ENCODE measurements at regions not wholly inside any gene's neighbourhood (a gene's known extent, or its start where the extent isn't known, plus 50 kb on each side); places are given as distances from the start of the nearest gene placed in this dataset.
"Not testable (repeated sequence)": the region's sequence is repeated elsewhere in the genome, so short reads cannot be mapped to it uniquely, and the experiment has no call there.

DNA sequence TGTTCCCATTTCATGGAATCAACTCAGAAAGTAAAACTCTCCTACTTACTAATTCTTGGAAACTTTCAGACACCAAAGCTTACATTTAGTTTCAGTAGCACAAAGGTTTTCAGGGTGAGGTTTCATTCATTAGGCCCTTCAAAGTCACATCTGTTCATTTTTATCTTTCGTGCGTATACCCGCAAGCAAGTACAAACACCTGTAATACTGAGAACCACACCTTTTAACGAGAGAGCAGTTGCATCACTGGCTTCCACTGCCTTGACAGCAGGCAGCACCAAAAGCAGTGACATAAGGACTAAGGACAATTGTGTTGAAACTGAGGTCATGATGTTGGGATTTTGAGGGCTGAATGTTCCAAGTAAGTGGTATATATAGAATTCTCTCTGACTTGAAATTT lies 60.5 kb downstream of the GOLGA6L22 start:
- not testable (repeated sequence) for DNase-seq (ENCODE audit: low read depth)

DNA sequence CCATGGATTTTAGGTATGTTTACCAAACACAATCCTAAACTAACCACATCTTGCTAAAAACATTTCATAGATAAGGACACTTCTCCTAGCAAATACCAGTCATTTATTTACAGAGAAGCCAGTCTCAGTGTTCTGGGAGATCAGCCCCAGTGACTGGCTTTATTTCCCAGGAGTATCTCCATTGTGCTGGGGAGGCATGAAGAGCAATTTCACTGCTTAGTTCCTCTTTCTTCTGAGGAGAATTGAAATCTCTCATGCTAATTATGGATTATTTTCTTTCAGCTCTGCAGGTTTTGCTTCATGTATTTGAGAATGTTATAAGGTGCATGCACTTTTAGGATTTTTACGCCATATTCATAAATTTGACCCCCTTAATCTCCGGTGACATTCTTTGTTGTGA lies 67.8 kb downstream of the GOLGA6L22 start:
- DNase-seq (ENCODE audit: low read depth) = not testable (repeated sequence)

DNA sequence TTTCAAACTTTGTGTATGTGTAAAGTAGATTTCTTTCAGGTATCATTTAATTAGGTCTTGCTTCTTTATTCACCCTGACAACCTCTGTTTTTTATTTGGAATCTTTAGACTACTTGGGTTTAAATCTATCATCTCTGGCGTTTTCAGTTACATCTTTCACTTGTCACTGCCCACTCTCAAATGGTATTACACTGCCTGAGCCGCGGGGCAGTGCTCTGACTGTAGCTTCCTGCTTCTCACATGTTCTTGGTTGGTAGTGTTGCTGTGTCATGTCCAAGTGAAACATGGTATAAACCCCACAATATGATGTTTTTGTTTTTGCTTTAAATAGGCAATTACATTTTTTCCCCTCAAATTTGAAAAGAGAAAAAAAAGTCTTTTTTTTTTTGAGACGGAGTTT lies 68.3 kb downstream of the GOLGA6L22 start:
- not testable (repeated sequence) for DNase-seq (ENCODE audit: low read depth)

DNA sequence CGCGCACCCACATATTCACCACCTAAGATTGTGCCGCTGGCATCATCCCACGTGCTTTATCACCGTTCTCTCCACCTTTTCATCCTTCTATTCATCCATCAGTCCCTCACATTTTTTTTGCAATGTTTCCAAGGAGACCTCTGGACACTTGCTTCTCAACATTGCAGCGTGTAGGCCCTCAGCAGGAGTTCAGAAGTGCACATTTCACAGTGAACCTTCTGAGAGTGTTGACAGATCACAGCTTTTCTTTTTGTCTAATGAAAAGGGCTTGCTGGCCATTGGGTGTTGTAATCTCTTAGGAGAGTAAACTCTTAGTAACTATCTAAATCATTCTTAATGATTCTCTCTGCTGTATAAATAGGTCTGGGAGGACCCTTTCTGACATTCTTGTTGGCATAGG lies 70.5 kb downstream of the GOLGA6L22 start:
- DNase-seq (ENCODE audit: low read depth) = not testable (repeated sequence)

DNA sequence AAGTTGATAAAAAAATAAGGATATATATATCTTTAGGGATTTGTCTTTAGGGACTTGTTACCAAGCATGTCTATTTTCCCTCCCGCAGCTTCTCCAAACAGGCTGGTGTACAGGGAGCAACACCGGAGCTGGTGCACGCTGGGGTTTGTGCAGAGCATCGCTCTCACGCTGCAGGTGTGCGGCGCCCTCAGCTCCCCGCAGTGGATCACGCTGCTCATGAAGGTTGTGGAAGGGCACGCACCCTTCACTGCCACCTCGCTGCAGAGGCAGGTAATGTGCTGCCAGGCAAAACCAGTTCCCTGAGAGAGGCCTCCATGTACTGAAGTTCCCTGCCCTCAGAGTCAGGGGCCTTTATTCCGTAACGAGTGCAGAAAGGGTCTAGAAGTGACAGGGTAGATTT lies 101.0 kb downstream of the GOLGA6L22 start:
- DNase-seq (ENCODE audit: low read depth) = not testable (repeated sequence)

DNA sequence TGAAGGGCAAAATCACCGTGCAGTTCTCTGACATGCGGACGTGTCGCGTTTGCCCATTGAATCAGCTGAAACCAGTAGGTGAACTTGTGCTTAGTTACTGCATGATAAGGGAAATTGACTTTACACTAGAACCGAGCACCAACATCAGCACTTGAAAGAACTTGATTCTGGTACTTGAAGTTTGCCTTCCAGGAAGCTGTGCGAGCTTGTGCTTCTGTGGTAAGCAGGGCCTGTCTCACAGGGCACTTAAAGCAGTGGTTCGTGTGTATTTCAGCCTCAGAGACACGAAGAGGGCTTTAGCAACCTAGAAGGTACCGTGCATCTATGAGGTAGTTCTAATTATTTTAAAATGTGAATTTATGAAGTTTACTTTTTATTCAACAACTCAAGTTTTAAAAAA lies 103.0 kb downstream of the GOLGA6L22 start:
- DNase-seq (ENCODE audit: low read depth) = not testable (repeated sequence)

DNA sequence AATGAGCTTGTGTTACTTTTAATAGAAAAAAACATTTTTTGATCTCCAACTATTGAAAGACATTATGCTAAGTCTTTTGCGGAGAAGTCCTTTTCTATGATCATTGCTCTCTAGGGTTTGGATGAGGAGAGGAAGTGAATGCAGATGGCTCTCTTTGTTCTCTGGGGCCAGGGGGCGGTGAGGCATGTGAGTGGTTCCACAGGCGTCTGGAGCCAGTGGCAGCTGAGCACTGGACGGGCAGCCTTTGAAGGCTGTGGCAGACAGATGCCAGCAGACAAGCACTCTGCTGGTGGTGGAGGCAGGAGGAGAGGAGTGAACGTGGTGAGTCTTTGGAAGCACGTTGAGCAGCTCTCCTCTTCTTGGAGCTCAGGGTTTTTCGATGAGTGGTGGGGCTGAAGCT lies 107.8 kb downstream of the GOLGA6L22 start:
- not testable (repeated sequence) for DNase-seq (ENCODE audit: low read depth)

DNA sequence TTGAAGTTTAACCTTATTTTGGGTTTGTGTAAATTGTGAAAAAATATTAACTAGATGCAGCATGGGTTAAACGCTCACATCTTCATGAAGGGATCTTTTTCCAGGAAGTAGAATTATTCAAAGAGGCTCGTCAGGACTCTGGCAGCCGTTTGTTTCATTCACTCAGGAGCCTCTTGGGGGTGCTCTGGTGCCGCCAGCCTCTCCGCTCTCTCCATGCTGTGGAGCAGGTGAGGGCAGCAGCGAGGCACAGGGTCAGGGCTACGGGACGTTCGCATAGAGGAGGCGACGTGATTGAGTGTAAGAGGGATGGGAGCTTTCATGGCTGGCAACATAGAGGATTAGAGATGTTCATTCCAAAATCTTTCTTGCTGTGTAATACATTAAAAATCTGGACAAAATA lies 110.8 kb downstream of the GOLGA6L22 start:
- DNase-seq (ENCODE audit: low read depth) = not testable (repeated sequence)

DNA sequence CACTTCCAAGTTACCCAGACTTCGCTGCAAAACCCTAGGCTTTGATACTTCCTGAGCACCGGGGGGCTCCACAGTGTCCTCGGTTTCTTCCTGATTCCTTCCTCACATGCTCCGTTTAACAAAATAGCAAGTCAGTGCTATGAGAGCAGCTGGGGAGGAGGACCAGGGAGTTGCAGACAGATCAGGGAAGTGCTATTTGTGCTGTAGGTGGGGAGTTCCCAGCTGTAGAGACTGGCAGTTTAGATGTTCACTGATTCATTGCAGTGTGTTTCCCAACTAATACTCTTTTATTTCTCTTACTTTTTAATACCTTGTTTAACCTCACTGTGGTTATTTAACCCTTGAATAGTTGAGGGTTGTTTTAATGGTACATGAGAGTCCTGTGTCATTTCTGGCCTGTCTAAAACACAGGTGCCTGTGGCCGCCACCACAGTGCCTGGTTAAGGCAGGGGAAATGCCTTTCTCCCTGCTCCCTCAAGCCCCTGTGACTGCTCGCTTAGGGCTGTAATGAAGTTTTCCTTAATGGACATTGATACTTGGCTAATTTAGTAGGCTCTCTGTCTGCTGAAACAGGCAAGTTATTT lies 113.5 kb downstream of the GOLGA6L22 start:
- DNase-seq (ENCODE audit: low read depth) = not testable (repeated sequence)

DNA sequence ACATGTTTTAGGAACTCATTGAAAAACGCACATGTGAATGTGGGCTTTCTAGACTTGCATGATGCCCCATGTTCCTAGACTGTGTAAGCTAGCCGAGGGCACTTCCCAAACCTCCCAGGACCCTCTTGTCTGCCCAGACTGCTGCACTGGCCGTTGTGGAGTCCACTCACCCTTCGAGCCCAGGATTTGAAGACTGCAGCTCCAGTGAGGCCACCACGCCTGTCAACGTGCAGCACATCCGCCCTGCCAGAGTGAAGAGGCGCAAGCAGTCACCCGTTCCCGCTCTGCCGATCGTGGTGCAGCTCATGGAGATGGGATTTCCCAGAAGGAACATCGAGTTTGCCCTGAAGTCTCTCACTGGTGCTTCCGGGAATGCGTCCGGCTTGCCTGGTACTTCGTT lies 114.1 kb downstream of the GOLGA6L22 start:
- not testable (repeated sequence) for DNase-seq (ENCODE audit: low read depth)

DNA sequence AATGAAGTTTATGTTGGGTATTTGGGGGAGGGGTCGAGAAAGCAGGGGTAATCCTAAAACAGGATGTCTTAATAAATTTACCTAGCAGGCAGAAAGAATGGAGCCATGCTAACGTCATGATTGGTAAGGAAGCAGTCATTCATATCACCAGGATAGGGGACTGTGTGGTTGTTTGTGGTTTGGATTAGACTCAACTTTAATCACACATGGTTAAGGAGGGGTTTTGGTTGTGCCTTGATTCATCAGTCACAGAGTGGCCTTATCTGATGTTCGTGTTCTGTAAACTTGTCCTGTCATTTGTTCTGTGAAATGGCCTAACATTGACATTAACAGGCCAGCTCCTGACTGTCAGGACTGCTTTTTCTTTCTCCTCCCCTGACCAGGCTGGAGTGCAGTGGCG lies 119.1 kb downstream of the GOLGA6L22 start:
- DNase-seq (ENCODE audit: low read depth) = not testable (repeated sequence)

DNA sequence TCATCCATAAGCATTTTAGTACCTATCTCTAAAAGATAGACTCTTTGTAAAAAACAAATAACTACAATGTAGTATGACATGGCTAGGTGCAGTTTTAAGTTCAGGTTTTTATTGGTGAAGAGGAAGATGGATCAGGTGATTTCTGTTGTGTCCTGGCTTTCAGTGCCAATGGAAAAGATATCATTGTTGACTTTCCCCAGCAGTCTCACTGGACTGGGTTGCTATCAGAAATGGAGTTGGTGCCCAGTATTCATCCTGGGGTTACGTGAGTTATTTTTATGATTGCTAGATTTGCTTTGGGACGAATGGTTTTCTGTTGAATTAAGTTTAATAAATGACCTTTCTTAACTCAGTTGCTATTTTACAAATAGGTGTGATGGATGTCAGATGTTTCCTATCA lies 120.5 kb downstream of the GOLGA6L22 start:
- not testable (repeated sequence) for DNase-seq (ENCODE audit: low read depth)

DNA sequence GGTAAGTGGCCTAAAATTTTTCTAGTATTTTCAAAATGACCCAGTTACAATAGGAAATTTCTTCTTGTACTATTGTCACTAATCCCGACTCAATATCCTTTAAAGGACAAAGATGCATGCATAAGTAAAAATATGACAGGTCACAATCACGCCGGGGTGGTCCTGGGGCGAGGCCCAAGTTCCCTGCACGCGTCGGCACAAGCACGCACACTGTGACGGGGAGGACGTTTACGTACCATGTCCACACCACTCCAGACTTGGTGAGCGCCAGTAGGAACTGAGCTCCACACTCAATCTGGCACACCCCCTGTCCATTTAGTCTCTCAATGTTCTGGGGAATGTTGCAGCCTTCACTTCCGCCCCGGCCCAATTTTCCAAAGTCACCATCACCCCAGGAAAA lies 128.7 kb downstream of the GOLGA6L22 start:
- DNase-seq (ENCODE audit: low read depth) = not testable (repeated sequence)

DNA sequence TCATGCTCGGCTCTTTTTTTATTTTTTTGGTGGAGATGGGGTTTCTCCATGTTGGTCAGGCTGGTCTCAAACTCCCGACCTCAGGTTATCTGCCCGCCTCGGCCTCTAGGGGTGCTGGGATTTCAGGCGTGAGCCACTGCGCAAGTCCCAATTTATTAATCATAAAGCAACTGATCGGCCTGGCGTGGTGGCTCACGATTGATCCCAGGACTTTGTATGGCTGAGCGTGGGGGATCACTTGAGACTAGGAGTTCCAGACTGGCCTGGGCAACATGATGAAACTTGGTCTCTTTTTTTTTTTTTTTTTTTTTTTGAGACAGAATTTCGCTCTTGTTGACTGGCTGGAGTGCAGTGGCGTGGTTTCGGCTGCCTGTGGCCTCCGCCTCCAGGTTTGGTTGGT lies 139.8 kb downstream of the GOLGA6L22 start:
- not testable (repeated sequence) for DNase-seq (ENCODE audit: low read depth)

DNA sequence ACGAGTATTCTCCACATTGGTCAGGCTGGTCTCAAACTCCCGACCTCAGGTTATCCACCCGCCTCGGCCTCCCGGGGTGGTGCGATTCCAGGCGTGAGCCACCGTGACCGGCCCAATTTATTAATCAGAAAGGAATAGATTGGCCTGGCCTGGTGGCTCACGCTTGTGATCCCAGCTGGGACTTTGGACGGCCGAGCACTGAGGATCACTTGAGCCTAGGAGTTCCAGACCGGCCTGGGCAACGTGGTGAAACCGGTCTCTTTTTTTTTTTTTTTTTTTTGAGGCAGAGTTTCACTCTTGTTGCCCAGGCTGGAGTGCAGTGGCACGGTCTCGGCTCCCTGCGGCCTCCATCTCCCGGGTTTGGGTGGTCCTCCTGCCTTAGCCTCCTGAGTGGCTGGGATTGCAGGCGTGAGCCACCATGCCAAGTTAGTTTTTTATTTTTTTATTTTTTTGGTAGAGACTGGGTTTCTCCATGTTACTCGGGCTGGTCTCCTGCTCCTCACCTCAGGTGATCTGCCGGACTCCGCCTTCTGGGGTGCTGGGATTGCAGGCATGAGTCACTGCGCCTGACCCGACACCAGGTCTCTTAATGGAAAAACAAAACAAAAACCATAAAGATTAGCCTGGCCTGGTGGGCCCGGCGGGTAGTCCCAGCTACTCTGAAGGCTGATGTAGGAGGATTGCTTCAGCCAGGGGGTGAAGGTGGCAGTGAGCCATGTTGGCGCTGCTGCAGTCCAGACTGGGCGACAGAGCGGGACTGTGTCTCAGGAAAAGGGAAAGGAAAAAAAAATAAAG lies 141.0 kb downstream of the GOLGA6L22 start:
- not testable (repeated sequence) for DNase-seq (ENCODE audit: low read depth)

DNA sequence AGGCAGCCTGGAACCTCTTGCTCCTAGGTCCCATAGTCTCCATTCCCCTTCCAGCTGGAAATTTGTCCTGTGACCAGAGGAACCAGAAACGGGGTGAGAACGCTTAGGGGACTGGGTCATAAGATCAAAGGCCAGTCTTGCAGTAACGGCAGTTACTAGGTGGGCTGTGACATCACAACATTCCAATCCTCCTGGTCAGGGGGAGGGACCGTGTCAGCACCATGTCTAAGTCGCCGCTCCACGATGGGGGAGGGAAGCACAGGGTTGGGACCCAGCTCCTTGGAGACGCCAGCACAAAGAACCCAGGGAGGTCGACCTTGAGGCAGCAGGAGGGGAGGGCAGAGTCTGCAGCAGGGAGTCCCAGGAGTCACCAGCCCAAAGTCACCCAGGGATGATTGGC lies 158.3 kb downstream of the GOLGA6L22 start:
- DNase-seq (ENCODE audit: low read depth) = not testable (repeated sequence)

DNA sequence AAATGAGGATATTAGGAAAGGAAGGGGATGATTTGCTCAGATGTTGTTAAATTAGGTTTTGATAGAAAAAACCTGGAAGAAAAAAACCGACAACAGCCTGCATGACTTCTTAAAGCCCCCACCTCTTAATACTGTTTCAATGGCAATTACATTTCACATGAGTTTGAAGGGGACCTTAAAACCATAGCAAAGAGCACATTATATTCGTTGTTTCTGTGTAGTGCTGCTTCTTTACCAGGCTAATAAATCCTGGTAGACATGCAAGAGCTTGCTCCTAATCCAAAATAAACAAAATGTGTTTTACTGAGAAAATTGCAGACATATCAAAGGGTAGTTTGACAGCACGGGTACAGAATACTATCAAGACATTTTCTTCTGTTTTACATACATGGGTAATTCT lies 154.7 kb upstream of the NIPA1 start:
- not testable (repeated sequence) for DNase-seq (ENCODE audit: low read depth)

DNA sequence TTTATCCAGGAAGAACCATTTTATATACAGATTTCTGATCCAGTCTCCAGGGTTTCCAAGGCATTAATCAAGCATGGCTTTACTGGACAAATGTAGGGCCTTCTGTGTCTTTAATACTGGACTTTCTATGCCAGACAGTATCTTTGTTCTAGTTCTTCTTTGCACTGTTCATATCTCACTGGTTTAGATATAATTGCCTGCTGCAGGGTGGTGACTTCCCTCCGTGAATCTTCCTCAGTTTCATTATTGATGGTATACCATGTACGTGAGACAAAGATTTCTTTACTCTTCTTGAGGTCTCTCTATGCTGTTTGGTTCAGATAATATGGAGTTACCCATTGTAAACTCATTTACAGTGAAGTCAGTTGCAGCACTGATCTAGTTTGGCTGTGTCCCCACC lies 146.5 kb upstream of the NIPA1 start:
- not testable (repeated sequence) for DNase-seq (ENCODE audit: low read depth)

DNA sequence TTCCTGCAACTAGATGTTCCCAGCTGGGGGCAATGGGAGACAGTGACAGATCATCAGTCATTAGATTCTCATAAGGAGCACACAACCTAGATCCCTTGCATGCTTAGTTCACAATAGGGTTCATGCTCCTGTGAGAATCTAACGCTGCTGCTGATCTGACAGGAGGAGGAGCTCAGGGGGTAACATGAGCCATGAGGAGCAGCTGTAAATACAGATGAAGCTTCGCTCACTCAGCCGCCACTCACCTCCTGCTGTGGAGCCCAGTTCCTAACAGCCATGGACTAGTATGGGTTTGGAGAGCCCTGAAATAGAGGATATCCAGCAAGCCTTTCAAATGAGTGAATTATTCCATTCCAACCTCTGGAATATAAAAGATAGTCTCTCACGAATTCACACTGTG lies 137.0 kb upstream of the NIPA1 start:
- DNase-seq (ENCODE audit: low read depth) = not testable (repeated sequence)

DNA sequence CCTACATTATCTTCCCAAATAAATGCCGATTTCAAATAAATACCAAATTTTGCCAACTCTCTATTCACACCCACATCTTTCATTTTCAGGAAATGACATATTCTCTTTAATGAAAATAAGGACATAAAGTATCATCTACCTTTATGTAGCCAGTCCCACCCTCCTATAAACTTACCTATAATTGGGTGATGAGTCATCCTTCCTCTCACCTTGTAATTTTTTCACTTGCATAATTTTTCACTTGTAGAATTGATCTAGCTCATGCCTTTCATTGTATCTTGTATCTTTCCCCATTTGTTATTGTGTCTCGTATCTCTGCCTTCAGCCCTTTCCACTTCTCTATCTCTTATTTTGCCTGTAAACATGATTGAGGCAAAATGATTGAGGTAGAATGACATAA lies 135.3 kb upstream of the NIPA1 start:
- DNase-seq (ENCODE audit: low read depth) = not testable (repeated sequence)

DNA sequence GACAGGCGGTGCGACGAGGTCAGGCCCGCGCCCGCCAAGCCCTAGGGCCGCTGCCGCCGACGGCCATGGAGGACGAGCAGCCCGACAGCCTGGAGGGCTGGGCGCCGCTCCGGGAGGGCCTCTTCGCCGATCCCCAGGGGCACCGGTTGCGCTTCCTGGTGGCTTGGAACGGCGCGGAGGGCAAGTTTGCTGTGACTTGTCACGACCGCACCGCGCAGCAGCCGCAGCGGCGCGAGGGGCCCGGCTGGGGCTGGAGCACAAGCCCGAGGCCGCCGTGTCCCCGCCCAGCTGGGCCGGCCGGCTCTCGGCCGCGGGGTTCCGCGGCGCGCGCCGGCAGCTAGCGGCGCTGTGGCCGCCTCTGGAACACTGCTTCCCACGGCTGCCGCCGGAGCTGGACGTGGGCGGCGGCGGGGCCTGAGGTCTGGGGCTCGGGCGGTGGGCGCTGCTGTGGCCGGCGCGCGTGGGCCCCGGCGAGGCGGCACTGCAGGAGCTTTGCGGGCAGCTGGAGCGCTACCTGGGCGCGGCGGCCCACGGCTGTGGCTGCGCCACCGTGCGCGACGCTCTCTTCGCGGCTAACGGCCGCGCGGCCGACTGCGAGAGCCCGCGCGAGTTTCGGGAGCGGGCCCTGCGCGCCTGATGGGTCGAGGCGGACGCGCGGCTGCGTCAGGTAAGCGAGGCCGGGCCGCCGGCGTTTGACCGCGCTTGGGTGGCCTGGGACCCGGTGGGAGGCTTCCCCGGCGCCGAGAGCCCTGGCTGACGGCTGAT lies 122.0 kb upstream of the NIPA1 start:
- DNase-seq (ENCODE audit: low read depth) = peak; percentile 63

DNA sequence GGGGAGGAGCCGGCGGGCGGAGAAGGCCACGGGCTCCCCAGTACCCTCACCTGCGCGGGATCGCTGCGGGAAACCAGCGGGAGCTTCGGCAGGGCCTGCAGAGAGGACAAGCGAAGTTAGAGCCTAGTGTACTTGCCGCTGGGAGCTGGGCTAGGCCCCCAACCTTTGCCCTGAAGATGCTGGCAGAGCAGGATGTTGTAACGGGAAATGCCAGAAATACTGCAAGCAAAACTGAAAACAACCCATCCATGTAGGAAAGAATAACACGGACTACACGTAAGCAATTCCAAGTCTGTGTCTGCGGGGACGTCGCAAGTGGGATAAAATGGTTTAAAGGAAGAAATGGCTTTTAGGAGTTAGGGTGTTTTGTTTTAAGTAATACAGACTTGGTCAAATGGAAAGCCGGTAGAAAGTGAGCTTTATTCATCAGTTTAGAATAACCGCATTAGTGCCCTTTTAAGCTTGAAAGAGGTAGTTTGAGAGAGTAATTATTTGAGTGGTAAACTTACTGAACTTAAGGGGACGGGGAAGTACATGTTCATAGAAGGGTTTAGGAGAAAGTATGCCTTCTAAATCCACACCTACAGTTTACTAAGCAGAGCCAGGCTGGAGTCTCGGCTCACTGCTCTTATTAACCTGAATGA lies 121.3 kb upstream of the NIPA1 start:
- DNase-seq (ENCODE audit: low read depth) = peak; percentile 90

Measured in EH (cell line).